ENCODE measurements at regions not wholly inside any gene's neighbourhood (a gene's known extent, or its start where the extent isn't known, plus 50 kb on each side); places are given as distances from the start of the nearest gene placed in this dataset.

DNA sequence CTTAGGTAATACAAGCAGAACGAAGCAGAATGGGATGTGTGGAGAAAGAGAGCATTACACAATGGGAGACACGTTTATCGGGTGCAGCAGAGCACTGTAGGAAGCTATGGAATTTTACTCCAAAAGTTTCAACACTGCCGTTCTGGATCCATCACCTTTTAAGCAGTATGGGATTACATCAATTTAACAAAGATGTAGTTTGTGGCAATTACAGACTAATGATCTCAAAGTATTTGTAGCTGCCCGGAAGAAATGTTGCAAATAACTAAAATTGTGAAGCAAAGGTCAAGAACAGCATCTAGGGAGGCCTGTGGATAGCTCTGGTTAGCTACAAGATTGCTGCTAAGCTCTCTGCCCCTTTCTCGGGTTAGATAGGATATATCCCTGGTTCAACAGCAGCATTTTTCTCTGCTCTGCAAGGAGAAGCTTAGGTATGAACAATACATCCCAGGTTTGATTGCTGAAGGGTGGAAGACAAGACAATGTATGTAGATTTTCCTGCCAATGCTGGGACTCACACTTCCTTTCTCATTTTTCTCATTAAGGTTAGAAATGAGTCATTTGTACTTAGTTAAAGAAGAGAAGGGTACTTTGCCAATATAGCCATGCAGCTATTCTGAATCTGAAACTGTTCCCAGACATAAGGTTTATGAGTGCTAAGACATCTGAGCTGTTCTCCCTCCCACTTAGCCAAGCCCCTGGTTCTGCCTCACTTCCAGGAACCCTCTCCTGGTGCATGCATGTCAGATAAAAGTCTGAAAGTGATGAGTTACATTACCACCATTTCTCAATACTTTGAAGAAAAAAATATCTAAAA, 75.0 kb upstream of the HIF1A start:
- TF ChIP-seq EP300 (IDR thresholded peaks at IDR 0.05), result peak; percentile 63
- TF ChIP-seq POLR2A (IDR thresholded peaks at IDR 0.05; ENCODE audit: low read depth), result no peak
- TF ChIP-seq CTCF (IDR thresholded peaks at IDR 0.05), result peak in 1 of 3 experiments; percentile 20
